ENCODE measurements at regions not wholly inside any gene's neighbourhood (a gene's known extent, or its start where the extent isn't known, plus 50 kb on each side); places are given as distances from the start of the nearest gene placed in this dataset.

DNA sequence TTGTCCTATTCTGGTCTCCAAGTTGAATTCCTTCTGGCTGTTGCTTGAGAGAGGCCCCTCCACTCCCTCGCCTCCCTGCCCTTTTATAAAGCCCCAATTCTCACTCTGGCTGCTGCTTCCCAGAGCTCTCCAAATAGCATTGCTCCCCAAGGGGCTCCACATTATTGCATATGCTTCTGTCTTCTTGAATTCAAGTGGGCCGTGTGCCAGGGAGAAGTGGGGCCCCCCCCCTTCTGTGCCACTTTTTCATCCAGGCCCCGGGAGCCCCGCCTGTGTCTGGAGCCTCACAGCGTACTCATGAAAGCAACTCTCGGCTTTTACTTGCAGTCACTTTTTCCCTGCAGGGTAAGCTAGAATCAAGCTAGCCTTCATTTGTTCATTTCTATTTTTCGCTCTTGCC is 265.1 kb downstream of the CCSER2 start:
- POLR2A ChIA-PET, result no interaction called here
- no peaks in the 10 kb centered on the region for H3K36me3 ChIP-seq (ENCODE audit: insufficient read depth, low read length)

DNA sequence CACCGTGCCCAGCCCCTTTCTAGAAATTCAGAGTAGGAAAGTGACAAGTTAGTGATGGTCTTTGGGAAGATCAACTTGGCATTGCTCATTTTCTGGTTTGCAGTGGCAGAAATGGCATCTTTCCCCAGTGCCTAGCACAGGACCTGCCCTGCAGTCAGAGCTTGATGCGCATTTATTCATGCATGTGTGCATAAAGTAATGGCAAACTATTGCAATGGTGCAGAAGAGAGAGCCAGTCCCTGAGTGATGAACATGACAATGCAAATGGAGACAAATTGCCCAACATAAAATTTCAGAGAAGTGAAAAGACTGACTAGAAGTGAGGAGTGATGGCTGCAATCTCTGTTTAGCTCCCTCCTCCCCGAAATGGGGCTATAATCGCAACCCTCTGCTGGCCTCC is 268.2 kb downstream of the CCSER2 start:
- H3K9me3 ChIP-seq (ENCODE audit: control insufficient read depth in 1 of 2, insufficient read depth in 1 of 2, low read length in 2 of 2), result peaks cover 0 to 5% of the 10 kb centered on the region in 2 experiments
- H3K4me3 Mint-ChIP-seq, result no peak overlapping the region
- H3K4me1 ChIP-seq (ENCODE audit: insufficient read depth, low read length), result no peaks in the 10 kb centered on the region
- H3K27me3 ChIP-seq (ENCODE audit: control insufficient read depth in 1 of 2, insufficient read depth in 2 of 2, low read length in 2 of 2), result peaks cover 0 to 2% of the 10 kb centered on the region in 2 experiments
- no peaks in the 10 kb centered on the region for H3K36me3 ChIP-seq (ENCODE audit: insufficient read depth, low read length)
- ATAC-seq (ENCODE audit: poor library complexity) (no peak), DNase-seq (no peak)
- ChIA-PET CTCF (no interaction called here), POLR2A (no interaction called here)
- peaks cover 17% of the 10 kb centered on the region for H3K27me3 Mint-ChIP-seq
- no peak overlapping the region for H3K4me3 ChIP-seq (ENCODE audit: low read length)
- no peaks in the 10 kb centered on the region for H3K36me3 Mint-ChIP-seq (ENCODE audit: low read depth)
- H3K27ac ChIP-seq (ENCODE audit: low read depth in 1 of 2, low read length in 2 of 2), result no peak overlapping the region
- no peaks in the 10 kb centered on the region for H3K9me3 Mint-ChIP-seq
- H3K27ac Mint-ChIP-seq, result no peak overlapping the region
- intact Hi-C loops (cut with DNase I, micrococcal nuclease), result no loop called here
- H3K4me1 Mint-ChIP-seq (ENCODE audit: low read depth), result no peaks in the 10 kb centered on the region
- TF ChIP-seq, protein P1, sequence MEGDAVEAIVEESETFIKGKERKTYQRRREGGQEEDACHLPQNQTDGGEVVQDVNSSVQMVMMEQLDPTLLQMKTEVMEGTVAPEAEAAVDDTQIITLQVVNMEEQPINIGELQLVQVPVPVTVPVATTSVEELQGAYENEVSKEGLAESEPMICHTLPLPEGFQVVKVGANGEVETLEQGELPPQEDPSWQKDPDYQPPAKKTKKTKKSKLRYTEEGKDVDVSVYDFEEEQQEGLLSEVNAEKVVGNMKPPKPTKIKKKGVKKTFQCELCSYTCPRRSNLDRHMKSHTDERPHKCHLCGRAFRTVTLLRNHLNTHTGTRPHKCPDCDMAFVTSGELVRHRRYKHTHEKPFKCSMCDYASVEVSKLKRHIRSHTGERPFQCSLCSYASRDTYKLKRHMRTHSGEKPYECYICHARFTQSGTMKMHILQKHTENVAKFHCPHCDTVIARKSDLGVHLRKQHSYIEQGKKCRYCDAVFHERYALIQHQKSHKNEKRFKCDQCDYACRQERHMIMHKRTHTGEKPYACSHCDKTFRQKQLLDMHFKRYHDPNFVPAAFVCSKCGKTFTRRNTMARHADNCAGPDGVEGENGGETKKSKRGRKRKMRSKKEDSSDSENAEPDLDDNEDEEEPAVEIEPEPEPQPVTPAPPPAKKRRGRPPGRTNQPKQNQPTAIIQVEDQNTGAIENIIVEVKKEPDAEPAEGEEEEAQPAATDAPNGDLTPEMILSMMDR (IDR thresholded peaks at IDR 0.05), result no peak

More for the DNA sequence above, 265.1 kb downstream of the CCSER2 start:
- Mint-ChIP-seq H3K4me3 (no peak overlapping the region), H3K4me1 (ENCODE audit: low read depth) (no peaks in the 10 kb centered on the region), H3K27ac (no peak overlapping the region), H3K27me3 (peaks cover 17% of the 10 kb centered on the region), H3K36me3 (ENCODE audit: low read depth) (no peaks in the 10 kb centered on the region), H3K9me3 (no peaks in the 10 kb centered on the region)
- Histone ChIP-seq H3K27ac (ENCODE audit: low read depth in 1 of 2, low read length in 2 of 2) (no peak overlapping the region), H3K27me3 (ENCODE audit: control insufficient read depth in 1 of 2, insufficient read depth in 2 of 2, low read length in 2 of 2) (peaks cover 0 to 2% of the 10 kb centered on the region in 2 experiments), H3K4me3 (ENCODE audit: low read length) (no peak overlapping the region), H3K4me1 (ENCODE audit: insufficient read depth, low read length) (no peaks in the 10 kb centered on the region), H3K9me3 (ENCODE audit: control insufficient read depth in 1 of 2, insufficient read depth in 1 of 2, low read length in 2 of 2) (peaks cover 0 to 5% of the 10 kb centered on the region in 2 experiments)
- intact Hi-C loops (cut with DNase I, micrococcal nuclease), result no loop called here
- CTCF ChIA-PET, result no interaction called here
- no peak for DNase-seq
- TF ChIP-seq, protein P1 (IDR thresholded peaks at IDR 0.05), result no peak
- ATAC-seq (ENCODE audit: poor library complexity), result no peak

DNA sequence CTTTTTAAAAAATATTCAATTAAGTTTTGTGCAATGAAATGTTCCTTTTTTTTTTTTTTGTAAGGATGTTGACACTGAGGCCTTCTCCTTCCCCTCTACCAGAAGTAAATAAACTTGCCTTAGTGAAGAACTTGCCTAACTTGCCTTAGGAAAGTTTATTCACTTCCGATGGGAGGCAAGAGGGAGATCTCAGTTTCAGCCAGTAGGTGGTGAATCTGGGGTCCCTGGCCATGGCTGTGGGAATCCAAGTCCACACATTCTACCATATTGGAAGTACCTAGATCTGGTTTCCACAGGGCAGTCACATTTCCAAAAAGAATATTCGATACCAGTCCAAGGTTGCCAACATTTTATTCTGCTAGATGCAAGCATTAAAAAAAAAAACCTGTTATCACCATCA is 270.9 kb downstream of the CCSER2 start:
- Mint-ChIP-seq H3K4me1 (ENCODE audit: low read depth) (no peaks in the 10 kb centered on the region), H3K27ac (no peak overlapping the region), H3K36me3 (ENCODE audit: low read depth) (no peaks in the 10 kb centered on the region), H3K4me3 (no peak overlapping the region), H3K27me3 (peaks cover 18% of the 10 kb centered on the region), H3K9me3 (no peaks in the 10 kb centered on the region)
- ATAC-seq (ENCODE audit: poor library complexity) (no peak), DNase-seq (no peak)
- Histone ChIP-seq H3K36me3 (ENCODE audit: insufficient read depth, low read length) (no peaks in the 10 kb centered on the region), H3K4me1 (ENCODE audit: insufficient read depth, low read length) (no peaks in the 10 kb centered on the region), H3K27ac (ENCODE audit: low read depth in 1 of 2, low read length in 2 of 2) (no peak overlapping the region), H3K27me3 (ENCODE audit: control insufficient read depth in 1 of 2, insufficient read depth in 2 of 2, low read length in 2 of 2) (no peaks in the 10 kb centered on the region), H3K9me3 (ENCODE audit: control insufficient read depth in 1 of 2, insufficient read depth in 1 of 2, low read length in 2 of 2) (peaks cover 0 to 3% of the 10 kb centered on the region in 2 experiments), H3K4me3 (ENCODE audit: low read length) (no peak overlapping the region)
- ChIA-PET CTCF (no interaction called here), POLR2A (no interaction called here)
- TF ChIP-seq, protein P1 (IDR thresholded peaks at IDR 0.05), result no peak
- intact Hi-C loops (cut with DNase I, micrococcal nuclease), result no loop called here
